HG03460 (cell line): ENCODE measurements at regions not wholly inside any gene's neighbourhood (a gene's known extent, or its start where the extent isn't known, plus 50 kb on each side); places are given as distances from the start of the nearest gene placed in this dataset.

Experiments
- ATAC-seq: cut with Tn5 transposase; IDR thresholded peaks from one replicate; pipeline ENCODE4 v1.9.1; 2021; ENCODE audit not compliant: unreplicated experiment

- ATAC-seq: no peak
Measured at GRCh38 chr13:22169473-22169872, 498.6 kb downstream of the FGF9 start.

GRCh38 chr13:22173610-22174009 is 502.7 kb downstream of the FGF9 start:
- no peak for ATAC-seq

- ATAC-seq: no peak
Measured at GRCh38 chr13:22175241-22175640, 504.4 kb downstream of the FGF9 start.

- ATAC-seq: no peak
Measured at GRCh38 chr13:22175815-22176214, 504.9 kb downstream of the FGF9 start.

- no peak for ATAC-seq
Measured at GRCh38 chr13:22176968-22177520, 506.2 kb downstream of the FGF9 start.

GRCh38 chr13:22178878-22179277 is 508.0 kb downstream of the FGF9 start:
- ATAC-seq: no peak

GRCh38 chr13:22187329-22187728 is 516.5 kb downstream of the FGF9 start:
- no peak for ATAC-seq

GRCh38 chr13:22189176-22190048 is 518.5 kb downstream of the FGF9 start:
- no peak for ATAC-seq

GRCh38 chr13:22193070-22193469 is 522.2 kb downstream of the FGF9 start:
- no peak for ATAC-seq

GRCh38 chr13:22194106-22194805 is 523.4 kb downstream of the FGF9 start:
- ATAC-seq: no peak

GRCh38 chr13:22195726-22196125 is 524.9 kb downstream of the FGF9 start:
- ATAC-seq: no peak

GRCh38 chr13:22196777-22197176 is 525.9 kb downstream of the FGF9 start:
- no peak for ATAC-seq

GRCh38 chr13:22198001-22198400 is 527.1 kb downstream of the FGF9 start:
- ATAC-seq: no peak

- ATAC-seq: no peak
Measured at GRCh38 chr13:22198641-22199217, 527.9 kb downstream of the FGF9 start.

- ATAC-seq: no peak
Measured at GRCh38 chr13:22200440-22200839, 529.6 kb downstream of the FGF9 start.

GRCh38 chr13:22201375-22201925 is 530.6 kb downstream of the FGF9 start:
- no peak for ATAC-seq

- no peak for ATAC-seq
Measured at GRCh38 chr13:22210134-22210930, 539.5 kb downstream of the FGF9 start.

- no peak for ATAC-seq
Measured at GRCh38 chr13:22211876-22212275, 541.0 kb downstream of the FGF9 start.

- ATAC-seq: no peak
Measured at GRCh38 chr13:22212576-22212975, 541.7 kb downstream of the FGF9 start.

- no peak for ATAC-seq
Measured at GRCh38 chr13:22214184-22214583, 543.3 kb downstream of the FGF9 start.

- no peak for ATAC-seq
Measured at GRCh38 chr13:22218797-22219196, 547.9 kb downstream of the FGF9 start.
